ENCODE measurements at regions not wholly inside any gene's neighbourhood (a gene's known extent, or its start where the extent isn't known, plus 50 kb on each side); places are given as distances from the start of the nearest gene placed in this dataset.
"Not testable (repeated sequence)": the region's sequence is repeated elsewhere in the genome, so short reads cannot be mapped to it uniquely, and the experiment has no call there.

GRCh38 chr14:97077253-97077653 lies 280.1 kb downstream of the VRK1 start:
- FAIRE-seq, result no peak

DNA sequence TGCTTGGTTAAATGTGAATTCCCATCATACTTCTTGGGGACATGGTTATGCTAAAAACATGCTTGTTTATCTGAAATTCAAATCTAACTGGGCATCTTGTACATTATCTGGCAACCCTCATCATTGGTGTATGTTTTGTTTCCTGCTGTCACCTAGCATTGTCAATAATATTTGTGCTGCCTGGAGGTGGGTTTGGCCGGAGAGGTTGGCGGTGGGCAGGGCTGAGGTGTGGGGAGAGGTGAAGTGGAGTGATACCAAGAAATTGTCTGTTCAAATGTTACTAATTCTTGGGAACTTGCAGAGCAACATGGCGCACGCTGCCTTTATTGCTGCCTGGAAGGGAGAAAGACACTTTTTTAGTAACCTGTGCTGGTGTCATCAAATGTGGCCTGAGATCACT lies 280.5 kb downstream of the VRK1 start:
- no peak for FAIRE-seq

GRCh38 chr14:97080991-97081390 lies 283.8 kb downstream of the VRK1 start:
- no peak for FAIRE-seq

GRCh38 chr14:97095269-97095668 lies 298.1 kb downstream of the VRK1 start:
- no peak for FAIRE-seq

- no peak for FAIRE-seq
These were observed 300.1 kb downstream of the VRK1 start for GRCh38 chr14:97097296-97097695.

DNA sequence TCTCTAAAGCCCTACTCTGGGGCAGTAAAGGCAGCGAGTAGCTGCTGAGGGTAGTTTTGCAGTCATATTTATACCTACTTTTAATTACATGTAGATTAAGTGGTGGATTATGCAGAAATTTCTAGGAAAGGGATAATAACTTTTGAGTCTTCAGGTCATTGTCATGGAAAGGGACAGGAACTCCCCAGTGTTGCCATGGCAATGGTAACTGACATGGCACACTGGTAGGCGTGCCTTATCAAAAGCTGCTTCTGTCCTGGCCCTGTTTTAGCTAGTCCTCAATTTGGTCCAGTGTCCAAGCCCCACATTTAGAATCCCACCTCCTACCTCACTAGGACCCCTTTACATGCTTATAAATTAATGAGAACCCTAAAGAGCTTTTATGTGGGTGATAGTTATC lies 303.1 kb downstream of the VRK1 start:
- FAIRE-seq, result no peak

GRCh38 chr14:97101561-97101960 lies 304.4 kb downstream of the VRK1 start:
- no peak for FAIRE-seq

DNA sequence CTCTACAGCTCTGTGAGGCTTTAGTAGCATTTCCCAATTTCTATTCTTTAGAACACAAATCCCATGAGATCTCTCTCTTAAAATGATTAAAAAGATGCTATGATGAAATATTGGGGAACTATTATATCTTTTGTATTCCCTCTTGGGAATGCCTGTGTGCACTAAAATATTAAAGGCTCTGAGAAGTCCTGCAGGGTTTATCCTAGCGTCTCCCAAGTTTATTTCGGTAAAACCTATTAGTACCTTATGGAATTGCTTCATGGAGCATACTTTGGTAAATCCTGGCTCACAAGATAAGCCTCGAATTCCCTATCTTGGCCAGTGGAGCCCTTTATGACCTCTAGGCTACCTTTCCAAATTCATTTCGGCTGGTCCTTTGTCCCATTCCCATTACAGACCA lies 306.8 kb downstream of the VRK1 start:
- FAIRE-seq, result no peak

DNA sequence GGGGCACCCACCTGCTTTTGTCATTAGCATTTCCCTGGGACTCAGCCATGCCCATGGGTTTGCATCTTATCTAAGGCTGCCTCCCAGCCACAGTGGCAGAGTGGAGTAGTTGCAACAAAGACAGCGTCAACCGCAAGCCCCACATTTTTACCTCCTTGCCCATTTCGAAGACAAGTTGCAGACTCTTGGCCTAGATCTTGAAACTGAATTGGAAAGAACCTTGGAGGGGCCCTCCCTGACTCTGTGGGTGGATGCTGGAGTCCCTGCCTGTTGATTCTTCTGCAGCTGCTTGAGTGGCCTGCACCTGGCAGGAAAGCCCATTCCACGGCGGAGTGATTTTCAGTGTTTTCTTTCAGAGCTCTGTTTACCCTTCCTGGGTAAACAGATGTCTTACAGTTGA lies 309.0 kb downstream of the VRK1 start:
- FAIRE-seq, result no peak

DNA sequence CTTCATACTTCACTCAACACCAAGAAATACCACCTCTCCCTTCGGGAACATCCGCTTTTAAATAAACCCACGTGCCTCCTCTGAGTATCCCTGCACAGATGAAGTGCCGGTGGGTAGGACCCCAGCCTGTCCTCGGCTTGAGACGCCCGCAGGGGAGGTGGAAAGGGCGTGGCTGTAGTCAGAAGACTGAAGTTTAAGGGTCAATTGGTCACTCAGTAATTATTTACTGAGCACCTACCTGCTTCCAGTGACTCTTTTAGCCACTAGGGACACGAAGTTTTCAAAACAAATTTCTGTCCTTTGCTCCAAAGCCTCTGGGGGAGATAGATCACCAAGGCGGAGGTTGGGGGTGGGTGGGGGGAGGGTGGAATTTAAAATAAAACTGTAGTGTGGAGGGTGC lies 309.4 kb downstream of the VRK1 start:
- FAIRE-seq, result no peak

DNA sequence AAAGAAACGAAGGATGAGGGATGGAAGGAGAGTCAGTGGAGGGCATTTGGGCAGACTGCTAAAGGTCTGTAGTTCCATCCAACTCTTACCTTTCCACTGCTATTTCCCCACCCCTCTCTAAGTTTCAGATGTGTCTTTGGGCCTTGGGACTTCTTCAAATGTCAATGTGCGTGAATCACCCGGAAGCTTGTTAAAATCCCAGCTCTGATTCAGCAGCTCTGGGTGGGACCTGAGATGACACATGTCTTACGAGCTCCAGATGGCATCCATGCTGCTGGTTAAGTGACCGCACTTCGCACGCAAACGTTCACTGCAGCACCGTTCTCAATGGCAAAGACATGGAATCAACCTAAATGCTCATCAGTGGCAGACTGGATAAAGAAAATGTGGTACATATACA lies 309.9 kb downstream of the VRK1 start:
- FAIRE-seq, result no peak

- no peak for FAIRE-seq
These were observed 310.6 kb downstream of the VRK1 start for GRCh38 chr14:97107760-97108159.

- FAIRE-seq, result no peak
These were observed 312.1 kb downstream of the VRK1 start for GRCh38 chr14:97109234-97109633.

- no peak for FAIRE-seq
These were observed 316.2 kb downstream of the VRK1 start for GRCh38 chr14:97113339-97113738.

DNA sequence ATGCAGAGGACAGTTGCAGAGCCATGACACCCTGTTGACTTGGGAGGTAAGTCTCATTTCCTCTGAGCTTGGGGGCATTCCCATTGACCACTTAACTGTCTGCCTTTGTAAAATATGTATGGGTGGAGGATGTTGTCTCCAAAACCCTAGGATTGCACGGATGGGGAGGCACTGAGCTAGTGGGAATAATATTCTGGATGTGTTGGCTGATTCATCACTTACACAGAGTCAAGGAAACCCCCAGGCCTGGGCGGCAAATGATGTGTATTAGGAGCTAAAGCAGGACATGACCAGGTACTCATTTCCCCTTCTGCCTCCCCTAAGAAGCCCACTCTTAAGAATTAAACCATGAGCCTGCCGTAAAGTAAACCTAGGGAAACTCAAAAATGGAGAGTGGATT lies 319.4 kb downstream of the VRK1 start:
- no peak for FAIRE-seq

DNA sequence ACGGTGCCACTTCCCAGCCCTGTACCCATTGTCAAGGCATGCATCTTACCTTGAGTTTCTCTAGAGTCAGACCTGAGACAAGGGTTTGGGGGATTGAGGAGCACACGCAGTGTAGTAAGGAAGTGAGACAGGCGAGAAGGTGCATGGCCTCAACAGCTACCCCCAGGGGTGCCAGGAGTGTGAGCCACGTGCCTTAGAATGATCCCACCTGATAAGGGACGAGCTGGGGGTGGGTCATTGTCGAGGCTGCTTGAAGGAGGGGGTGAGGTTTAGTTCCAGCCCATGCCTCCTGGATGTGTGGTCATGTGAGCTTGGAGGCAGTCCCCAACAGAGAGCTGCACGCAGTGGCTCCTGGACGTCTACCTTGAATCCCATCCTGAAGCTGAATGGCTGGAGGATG lies 320.5 kb downstream of the VRK1 start:
- FAIRE-seq, result no peak

GRCh38 chr14:97120204-97120603 lies 323.0 kb downstream of the VRK1 start:
- FAIRE-seq, result no peak

GRCh38 chr14:97120611-97121031 lies 323.4 kb downstream of the VRK1 start:
- no peak for FAIRE-seq

- no peak for FAIRE-seq
These were observed 332.5 kb downstream of the VRK1 start for GRCh38 chr14:97129639-97130038.

DNA sequence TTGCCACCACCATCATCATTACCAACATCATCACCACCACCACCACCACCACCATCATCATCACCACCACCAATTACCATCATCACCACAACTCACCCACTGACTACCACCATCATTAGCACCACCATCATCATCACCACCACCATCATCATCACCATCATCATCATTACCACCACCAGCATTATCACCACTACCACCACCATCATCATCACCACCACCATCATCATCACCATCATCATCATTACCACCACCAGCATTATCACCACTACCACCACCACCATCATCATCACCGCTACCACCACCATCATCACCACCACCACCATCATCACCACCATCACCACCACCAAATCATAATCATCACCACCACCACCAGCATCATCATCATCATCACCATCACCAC lies 338.7 kb downstream of the VRK1 start:
- not testable (repeated sequence) for FAIRE-seq

GRCh38 chr14:97137705-97138104 lies 340.5 kb downstream of the VRK1 start:
- FAIRE-seq, result no peak

DNA sequence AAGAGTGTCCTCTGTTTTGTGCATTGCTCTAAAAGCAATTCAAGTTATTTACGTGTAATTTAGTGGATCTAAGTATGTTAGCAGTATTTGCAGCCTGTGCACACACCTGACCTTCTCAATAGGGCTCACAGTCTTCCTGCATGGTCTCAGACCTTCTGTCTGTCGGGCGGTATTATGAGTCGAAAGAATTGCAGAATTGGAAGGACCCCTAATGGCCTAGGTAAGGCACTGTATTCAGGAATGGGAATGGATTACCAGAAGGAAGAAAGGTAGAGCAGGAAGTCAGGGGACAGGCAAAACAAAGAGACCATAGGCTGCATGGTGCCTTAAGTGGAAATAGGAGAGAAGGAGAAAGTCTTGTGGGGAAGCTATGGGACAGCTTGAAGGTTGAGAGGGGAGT lies 341.6 kb downstream of the VRK1 start:
- FAIRE-seq, result no peak

GRCh38 chr14:97143011-97143410 lies 345.8 kb downstream of the VRK1 start:
- FAIRE-seq, result no peak

GRCh38 chr14:97143456-97143855 lies 346.3 kb downstream of the VRK1 start:
- FAIRE-seq, result no peak

GRCh38 chr14:97148021-97148420 lies 350.8 kb downstream of the VRK1 start:
- FAIRE-seq, result not testable (repeated sequence)

GRCh38 chr14:97149775-97150174 lies 352.6 kb downstream of the VRK1 start:
- FAIRE-seq, result no peak

Data from G401.6 (cell line).